Peyer's patch (tissue), 4 donors: ENCODE measurements at regions not wholly inside any gene's neighbourhood (a gene's known extent, or its start where the extent isn't known, plus 50 kb on each side); places are given as distances from the start of the nearest gene placed in this dataset.

Source experiments
- POLR2A ChIP-seq, 2 donors: fragments of 450-650 bp; IDR thresholded peaks; one replicate each; pipeline ENCODE4 v1.5.1; 2017; ENCODE audit warnings: antibody characterized with exemption in 2 of 2, mild to moderate bottlenecking in 2 of 2, moderate library complexity in 2 of 2
- TF ChIP-seq, protein P1 (sequence below), 6 experiments: fragments of 450-650 bp in 4 of 6; fragments of 200-600 bp in 2 of 6; sonication (generic) in 1 of 6; IDR thresholded peaks; one replicate each; pipeline ENCODE4 v1.5.1; 2017 to 2019; ENCODE audit warnings: antibody characterized with exemption in 6 of 6, mild to moderate bottlenecking in 3 of 6, moderate library complexity in 1 of 6

GRCh38 chr13:82076496-82076895, 1735.6 kb upstream of the SPRY2 start:
- TF ChIP-seq, protein P1, sequence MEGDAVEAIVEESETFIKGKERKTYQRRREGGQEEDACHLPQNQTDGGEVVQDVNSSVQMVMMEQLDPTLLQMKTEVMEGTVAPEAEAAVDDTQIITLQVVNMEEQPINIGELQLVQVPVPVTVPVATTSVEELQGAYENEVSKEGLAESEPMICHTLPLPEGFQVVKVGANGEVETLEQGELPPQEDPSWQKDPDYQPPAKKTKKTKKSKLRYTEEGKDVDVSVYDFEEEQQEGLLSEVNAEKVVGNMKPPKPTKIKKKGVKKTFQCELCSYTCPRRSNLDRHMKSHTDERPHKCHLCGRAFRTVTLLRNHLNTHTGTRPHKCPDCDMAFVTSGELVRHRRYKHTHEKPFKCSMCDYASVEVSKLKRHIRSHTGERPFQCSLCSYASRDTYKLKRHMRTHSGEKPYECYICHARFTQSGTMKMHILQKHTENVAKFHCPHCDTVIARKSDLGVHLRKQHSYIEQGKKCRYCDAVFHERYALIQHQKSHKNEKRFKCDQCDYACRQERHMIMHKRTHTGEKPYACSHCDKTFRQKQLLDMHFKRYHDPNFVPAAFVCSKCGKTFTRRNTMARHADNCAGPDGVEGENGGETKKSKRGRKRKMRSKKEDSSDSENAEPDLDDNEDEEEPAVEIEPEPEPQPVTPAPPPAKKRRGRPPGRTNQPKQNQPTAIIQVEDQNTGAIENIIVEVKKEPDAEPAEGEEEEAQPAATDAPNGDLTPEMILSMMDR (IDR thresholded peaks at IDR 0.05), result no peak
- TF ChIP-seq POLR2A (IDR thresholded peaks at IDR 0.05), result no peak
